ENCODE measurements at regions not wholly inside any gene's neighbourhood (a gene's known extent, or its start where the extent isn't known, plus 50 kb on each side); places are given as distances from the start of the nearest gene placed in this dataset.
"Not testable (repeated sequence)": the region's sequence is repeated elsewhere in the genome, so short reads cannot be mapped to it uniquely, and the experiment has no call there.

GRCh38 chr13:97761796-97762540 lies 191.5 kb upstream of the IPO5 start:
- DNase-seq (ENCODE audit: insufficient read length, low spot score) (no peak), FAIRE-seq (no peak)
- no peak for TF ChIP-seq CTCF (IDR thresholded peaks at IDR 0.05; ENCODE audit: insufficient read depth, missing control alignments)

GRCh38 chr13:97766749-97767148 lies 186.7 kb upstream of the IPO5 start:
- TF ChIP-seq CTCF (IDR thresholded peaks at IDR 0.05; ENCODE audit: insufficient read depth, missing control alignments) = no peak

GRCh38 chr13:97768134-97768533 lies 185.3 kb upstream of the IPO5 start:
- DNase-seq (ENCODE audit: insufficient read length, low spot score) = no peak
- FAIRE-seq = no peak
- TF ChIP-seq CTCF (IDR thresholded peaks at IDR 0.05; ENCODE audit: insufficient read depth, missing control alignments) = no peak

More at GRCh38 chr13:97766749-97767148, 186.7 kb upstream of the IPO5 start:
- DNase-seq (ENCODE audit: insufficient read length, low spot score) (no peak), FAIRE-seq (no peak)

- DNase-seq (ENCODE audit: insufficient read length, low spot score); FAIRE-seq: not testable (repeated sequence)
Observed at GRCh38 chr13:97770231-97770630, 183.2 kb upstream of the IPO5 start.

- DNase-seq (ENCODE audit: insufficient read length, low spot score); FAIRE-seq: not testable (repeated sequence)
Observed at GRCh38 chr13:97772466-97772865, 181.0 kb upstream of the IPO5 start.

GRCh38 chr13:97774391-97775100 lies 178.9 kb upstream of the IPO5 start:
- FAIRE-seq = not testable (repeated sequence)

GRCh38 chr13:97780486-97780885 lies 173.0 kb upstream of the IPO5 start:
- no peak for DNase-seq (ENCODE audit: insufficient read length, low spot score)
- FAIRE-seq = no peak
- no peak for TF ChIP-seq CTCF (IDR thresholded peaks at IDR 0.05; ENCODE audit: insufficient read depth, missing control alignments)

More at GRCh38 chr13:97774391-97775100, 178.9 kb upstream of the IPO5 start:
- not testable (repeated sequence) for DNase-seq (ENCODE audit: insufficient read length, low spot score)

- DNase-seq (ENCODE audit: insufficient read length, low spot score) (no peak), FAIRE-seq (no peak)
- no peak for TF ChIP-seq CTCF (IDR thresholded peaks at IDR 0.05; ENCODE audit: insufficient read depth, missing control alignments)
Observed at GRCh38 chr13:97781891-97782305, 171.6 kb upstream of the IPO5 start.

All from D721Med (cell line).